H9 (cell line): ENCODE measurements at regions not wholly inside any gene's neighbourhood (a gene's known extent, or its start where the extent isn't known, plus 50 kb on each side); places are given as distances from the start of the nearest gene placed in this dataset.

Experiments used
- DNase-seq: peaks from one replicate; pipeline ENCODE4 v3.0.0-alpha.2; 2017
- H2AFZ ChIP-seq: one replicate; pipeline ENCODE4 v1.6.1; 2013; ENCODE audit warnings: mild to moderate bottlenecking, low read length, control low read depth, moderate library complexity
- H2AK5ac ChIP-seq: 2 replicates; pipeline ENCODE4 v1.6.1; 2013; ENCODE audit warnings: low read length, control low read depth, mixed read lengths; ENCODE audit not compliant: insufficient read length
- H2BK120ac ChIP-seq: one replicate; pipeline ENCODE4 v1.6.1; 2013; ENCODE audit warnings: low read depth, mild to moderate bottlenecking, low read length, control low read depth, inconsistent platforms; ENCODE audit not compliant: poor library complexity, severe bottlenecking
- H2BK12ac ChIP-seq: 2 replicates; pipeline ENCODE4 v1.6.1; 2013; ENCODE audit warnings: low read length, control low read depth, mixed read lengths, low read depth; ENCODE audit not compliant: insufficient read length
- H2BK15ac ChIP-seq: 2 replicates; pipeline ENCODE4 v1.6.1; 2013; ENCODE audit warnings: low read depth, low read length, control low read depth
- H2BK20ac ChIP-seq: one replicate; pipeline ENCODE4 v1.6.1; 2013; ENCODE audit warnings: low read depth, mild to moderate bottlenecking, low read length, control low read depth, inconsistent platforms; ENCODE audit not compliant: poor library complexity, severe bottlenecking
- H2BK5ac ChIP-seq: 2 replicates; pipeline ENCODE4 v1.6.1; 2013; ENCODE audit warnings: low read length, control low read depth, mixed read lengths; ENCODE audit not compliant: insufficient read length
- H3K14ac ChIP-seq: 2 replicates; pipeline ENCODE4 v1.6.1; 2013; ENCODE audit warnings: low read length, control low read depth; ENCODE audit not compliant: insufficient read depth
- H3K18ac ChIP-seq: 2 replicates; pipeline ENCODE4 v1.6.1; 2013; ENCODE audit warnings: low read depth, mild to moderate bottlenecking, mixed read lengths, low read length, control low read depth; ENCODE audit not compliant: insufficient read length
- H3K23ac ChIP-seq: 2 replicates; pipeline ENCODE4 v1.6.1; 2013; ENCODE audit warnings: low read length, control low read depth, mixed read lengths, low read depth; ENCODE audit not compliant: insufficient read length
- H3K23me2 ChIP-seq: 2 replicates; pipeline ENCODE4 v1.6.1; 2013; ENCODE audit warnings: low read depth, mild to moderate bottlenecking, mixed read lengths, low read length, control low read depth; ENCODE audit not compliant: insufficient read length, poor library complexity, severe bottlenecking
- H3K27ac ChIP-seq: 2 replicates; pipeline ENCODE4 v1.5.1; 2013; ENCODE audit warnings: low read length, control low read depth, mixed read lengths, low read depth; ENCODE audit not compliant: insufficient read length
- H3K27me3 ChIP-seq: 2 replicates; pipeline ENCODE4 v1.6.1; 2013; ENCODE audit warnings: low read length, control low read depth, inconsistent platforms; ENCODE audit not compliant: insufficient read depth
- H3K4ac ChIP-seq: 2 replicates; pipeline ENCODE4 v1.6.1; 2013; ENCODE audit warnings: low read depth, mild to moderate bottlenecking, control low read depth, inconsistent platforms, low read length, moderate library complexity
- H3K4me1 ChIP-seq: 2 replicates; pipeline ENCODE4 v1.6.1; 2013; ENCODE audit warnings: low read length, control low read depth, inconsistent platforms; ENCODE audit not compliant: insufficient read depth
- H3K4me2 ChIP-seq: 2 replicates; pipeline ENCODE4 v1.6.1; 2013; ENCODE audit warnings: low read length, control low read depth, mixed read lengths; ENCODE audit not compliant: insufficient read length, insufficient read depth
- H3K56ac ChIP-seq: 2 replicates; pipeline ENCODE4 v1.6.1; 2013; ENCODE audit warnings: low read depth, mild to moderate bottlenecking, mixed read lengths, low read length, control low read depth; ENCODE audit not compliant: insufficient read length
- H3K79me1 ChIP-seq: 2 replicates; pipeline ENCODE4 v1.6.1; 2013; ENCODE audit warnings: low read depth, mild to moderate bottlenecking, moderate library complexity, low read length, control low read depth, inconsistent platforms; ENCODE audit not compliant: insufficient read depth, poor library complexity, severe bottlenecking
- H3K79me2 ChIP-seq: 2 replicates; pipeline ENCODE4 v1.6.1; 2013; ENCODE audit warnings: low read length, control low read depth, inconsistent platforms; ENCODE audit not compliant: insufficient read depth
- H3K9ac ChIP-seq: 2 replicates; pipeline ENCODE4 v1.6.1; 2013; ENCODE audit warnings: low read length, control low read depth, mixed read lengths; ENCODE audit not compliant: insufficient read length; ENCODE audit errors: extremely low read depth
- H3K9me3 ChIP-seq: one replicate; pipeline ENCODE4 v1.6.1; 2013; ENCODE audit warnings: low read depth, low read length, inconsistent platforms; ENCODE audit not compliant: control insufficient read depth
- H3T11ph ChIP-seq: one replicate; pipeline ENCODE4 v1.6.1; 2013; ENCODE audit warnings: mild to moderate bottlenecking, low read length, control low read depth, inconsistent platforms
- H4K20me1 ChIP-seq: one replicate; pipeline ENCODE4 v1.6.1; 2013; ENCODE audit not compliant: control insufficient read depth, insufficient read length, insufficient read depth
- H4K5ac ChIP-seq: 2 replicates; pipeline ENCODE4 v1.6.1; 2013; ENCODE audit warnings: low read depth, mild to moderate bottlenecking, mixed read lengths, low read length, control low read depth; ENCODE audit not compliant: insufficient read length
- H4K8ac ChIP-seq: replicated peaks from 2 replicates; pipeline ENCODE4 v1.6.1; 2013; ENCODE audit warnings: low read length, control low read depth, mixed read lengths, low read depth; ENCODE audit not compliant: insufficient read length
- H4K91ac ChIP-seq: 2 replicates; pipeline ENCODE4 v1.6.1; 2013; ENCODE audit warnings: low read depth, mild to moderate bottlenecking, moderate library complexity, mixed read lengths, low read length, control low read depth; ENCODE audit not compliant: insufficient read length
- H3K27ac Mint-ChIP-seq, 3 experiments: 2 replicates in 2 of 3; 3 replicates in 1 of 3; pipeline ENCODE4 v1.8.0; 2020 to 2021; ENCODE audit warnings: mixed read lengths in 3 of 3, mild to moderate bottlenecking in 1 of 3, moderate library complexity in 1 of 3
- H3K27me3 Mint-ChIP-seq: 2 replicates; pipeline ENCODE4 v1.8.0; 2021; ENCODE audit warnings: low read depth, mild to moderate bottlenecking, moderate library complexity, mixed read lengths
- H3K36me3 Mint-ChIP-seq, 3 experiments: 2 replicates in 2 of 3; 3 replicates in 1 of 3; pipeline ENCODE4 v1.8.0; 2020 to 2021; ENCODE audit warnings: low read depth in 3 of 3, mixed read lengths in 3 of 3; ENCODE audit not compliant: insufficient read depth in 1 of 3
- H3K4me1 Mint-ChIP-seq, 2 experiments: 2 replicates each; pipeline ENCODE4 v1.8.0; 2020; ENCODE audit warnings: mixed read lengths in 2 of 2
- H3K4me3 Mint-ChIP-seq, 2 experiments: 2 replicates in 1 of 2; 3 replicates in 1 of 2; pipeline ENCODE4 v1.8.0; 2020 to 2021; ENCODE audit warnings: mild to moderate bottlenecking in 2 of 2, mixed read lengths in 2 of 2, moderate library complexity in 1 of 2
- H3K9me3 Mint-ChIP-seq, 2 experiments: 2 replicates in 1 of 2; 3 replicates in 1 of 2; pipeline ENCODE4 v1.8.0; 2020; ENCODE audit warnings: mild to moderate bottlenecking in 2 of 2, mixed read lengths in 2 of 2, moderate library complexity in 1 of 2
- WGBS: extraction: QIAGEN DNeasy Blood & Tissue Kit; methylation state at CpG from one replicate; pipeline ENCODE4 v1.1.7; 2013; ENCODE audit warnings: missing lambda C conversion rate, low lambda C conversion rate, mixed read lengths; ENCODE audit not compliant: insufficient read length; ENCODE audit errors: extremely low coverage; 5-methylcytosine and 5-hydroxymethylcytosine counted together
- TF ChIP-seq, protein P1 (sequence below): fragments of 200-600 bp; sonication (generic); conservative IDR thresholded peaks from 3 replicates; pipeline ENCODE4 v1.8.0; 2021; ENCODE audit warnings: antibody characterized with exemption, mild to moderate bottlenecking

DNA sequence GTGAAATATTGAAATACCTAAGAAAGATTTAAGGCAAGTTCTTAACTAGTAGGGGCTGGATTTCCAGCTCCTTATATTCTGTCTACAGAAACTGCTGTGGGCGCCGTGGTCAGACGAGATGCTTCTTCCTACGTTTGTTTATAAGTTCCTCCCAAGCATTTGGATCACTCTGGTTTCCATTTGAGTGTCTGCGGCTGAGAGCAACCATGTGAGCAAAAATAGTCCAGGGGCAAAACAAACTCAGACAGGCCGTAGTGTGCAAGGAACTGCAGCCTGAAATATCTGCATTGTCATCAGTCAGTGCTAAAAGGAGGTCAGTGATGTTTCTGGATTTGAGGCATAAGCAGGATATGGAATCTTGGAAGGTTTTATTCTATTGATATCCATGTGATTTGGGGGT lies 485.9 kb upstream of the JAG1 start:
- H2BK120ac ChIP-seq: no peak overlapping the region
- no peak overlapping the region for H3K18ac ChIP-seq
- no peaks in the 10 kb centered on the region for H3K9me3 Mint-ChIP-seq
- no CpG with 5 or more reads among the region's 6 CpGs for WGBS
- H3K23me2 ChIP-seq: no peaks in the 10 kb centered on the region
- no peak for DNase-seq
- no peaks in the 10 kb centered on the region for H3K4me1 Mint-ChIP-seq
- H3K9ac ChIP-seq: no peak overlapping the region
- H3T11ph ChIP-seq: no peak overlapping the region
- H3K27me3 ChIP-seq: no peaks in the 10 kb centered on the region
- H3K27ac ChIP-seq: no peak overlapping the region
- H4K91ac ChIP-seq: no peak overlapping the region
- no peaks in the 10 kb centered on the region for H3K36me3 Mint-ChIP-seq
- H4K8ac ChIP-seq: no peak overlapping the region
- H3K27ac Mint-ChIP-seq: no peak overlapping the region
- H2BK15ac ChIP-seq: no peak overlapping the region
- no peak overlapping the region for H3K4me3 Mint-ChIP-seq
- no peaks in the 10 kb centered on the region for H3K9me3 ChIP-seq
- H3K4me2 ChIP-seq: no peak overlapping the region
- no peak overlapping the region for H2BK12ac ChIP-seq
- no peak overlapping the region for H3K4ac ChIP-seq
- H3K27me3 Mint-ChIP-seq: no peaks in the 10 kb centered on the region
- no peak overlapping the region for H2AFZ ChIP-seq
- no peak overlapping the region for H2AK5ac ChIP-seq
- no peak overlapping the region for H2BK5ac ChIP-seq
- H3K23ac ChIP-seq: no peak overlapping the region
- no peak overlapping the region for H4K5ac ChIP-seq
- H2BK20ac ChIP-seq: no peak overlapping the region
- no peaks in the 10 kb centered on the region for H3K79me2 ChIP-seq
- no peak overlapping the region for H3K14ac ChIP-seq
- H4K20me1 ChIP-seq: no peaks in the 10 kb centered on the region
- H3K4me1 ChIP-seq: no peaks in the 10 kb centered on the region
- no peaks in the 10 kb centered on the region for H3K79me1 ChIP-seq
- no peak overlapping the region for H3K56ac ChIP-seq
- TF ChIP-seq, protein P1, sequence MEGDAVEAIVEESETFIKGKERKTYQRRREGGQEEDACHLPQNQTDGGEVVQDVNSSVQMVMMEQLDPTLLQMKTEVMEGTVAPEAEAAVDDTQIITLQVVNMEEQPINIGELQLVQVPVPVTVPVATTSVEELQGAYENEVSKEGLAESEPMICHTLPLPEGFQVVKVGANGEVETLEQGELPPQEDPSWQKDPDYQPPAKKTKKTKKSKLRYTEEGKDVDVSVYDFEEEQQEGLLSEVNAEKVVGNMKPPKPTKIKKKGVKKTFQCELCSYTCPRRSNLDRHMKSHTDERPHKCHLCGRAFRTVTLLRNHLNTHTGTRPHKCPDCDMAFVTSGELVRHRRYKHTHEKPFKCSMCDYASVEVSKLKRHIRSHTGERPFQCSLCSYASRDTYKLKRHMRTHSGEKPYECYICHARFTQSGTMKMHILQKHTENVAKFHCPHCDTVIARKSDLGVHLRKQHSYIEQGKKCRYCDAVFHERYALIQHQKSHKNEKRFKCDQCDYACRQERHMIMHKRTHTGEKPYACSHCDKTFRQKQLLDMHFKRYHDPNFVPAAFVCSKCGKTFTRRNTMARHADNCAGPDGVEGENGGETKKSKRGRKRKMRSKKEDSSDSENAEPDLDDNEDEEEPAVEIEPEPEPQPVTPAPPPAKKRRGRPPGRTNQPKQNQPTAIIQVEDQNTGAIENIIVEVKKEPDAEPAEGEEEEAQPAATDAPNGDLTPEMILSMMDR: no peak
